GM23338 (cell line): ENCODE measurements at regions not wholly inside any gene's neighbourhood (a gene's known extent, or its start where the extent isn't known, plus 50 kb on each side); places are given as distances from the start of the nearest gene placed in this dataset.

Experiments
- ATAC-seq: fragments of 200-7000 bp; cut with Tn5 transposase; 3 replicates; pipeline ENCODE4 v1.9.1; 2020
- DNase-seq: peaks from one replicate; pipeline ENCODE4 v3.0.0-alpha.2; 2015; ENCODE audit warnings: low spot score
- H2AFZ ChIP-seq: fragments of 200-600 bp; sonication (generic); 2 replicates; pipeline ENCODE4 v1.8.0; 2016; ENCODE audit warnings: antibody characterized with exemption, mild to moderate bottlenecking, moderate library complexity
- H3F3A ChIP-seq: fragments of 200-600 bp; sonication (generic); replicated peaks from 2 replicates; pipeline ENCODE4 v1.8.0; 2017; ENCODE audit warnings: antibody characterized with exemption, mixed run types, low read depth
- H3K27ac ChIP-seq: fragments of 200-600 bp; sonication (generic); 2 replicates; pipeline ENCODE4 v1.6.1; 2016; ENCODE audit warnings: low read depth
- H3K27me3 ChIP-seq: fragments of 200-600 bp; sonication (generic); 2 replicates; pipeline ENCODE4 v1.8.0; 2016; ENCODE audit warnings: mild to moderate bottlenecking, mixed run types, moderate library complexity; ENCODE audit not compliant: insufficient read depth
- H3K36me3 ChIP-seq: fragments of 200-600 bp; sonication (generic); 2 replicates; pipeline ENCODE4 v1.8.0; 2016; ENCODE audit warnings: mild to moderate bottlenecking; ENCODE audit not compliant: insufficient read depth
- H3K4me1 ChIP-seq: fragments of 200-600 bp; sonication (generic); 2 replicates; pipeline ENCODE4 v1.8.0; 2016; ENCODE audit warnings: mild to moderate bottlenecking, moderate library complexity; ENCODE audit not compliant: insufficient read depth
- H3K4me2 ChIP-seq: fragments of 200-600 bp; sonication (generic); 2 replicates; pipeline ENCODE4 v1.7.1; 2017; ENCODE audit warnings: mixed run types
- H3K4me3 ChIP-seq: fragments of 200-600 bp; sonication (generic); 2 replicates; pipeline ENCODE4 v1.6.1; 2016; ENCODE audit warnings: mixed run types
- H3K79me2 ChIP-seq: fragments of 200-600 bp; sonication (generic); replicated peaks from 2 replicates; pipeline ENCODE4 v1.8.0; 2017; ENCODE audit warnings: mild to moderate bottlenecking; ENCODE audit not compliant: insufficient read depth
- H3K9me2 ChIP-seq: fragments of 200-600 bp; sonication (generic); 2 replicates; pipeline ENCODE4 v1.8.0; 2017; ENCODE audit not compliant: insufficient read depth
- H4K20me1 ChIP-seq: fragments of 200-600 bp; sonication (generic); replicated peaks from 2 replicates; pipeline ENCODE4 v1.8.0; 2017; ENCODE audit warnings: mild to moderate bottlenecking; ENCODE audit not compliant: insufficient read depth
- H3K27ac Mint-ChIP-seq: 2 replicates; pipeline ENCODE4 v1.8.0; 2020; ENCODE audit warnings: inconsistent platforms, mild to moderate bottlenecking, moderate library complexity, mixed read lengths
- H3K27me3 Mint-ChIP-seq: 3 replicates; pipeline ENCODE4 v1.8.0; 2022; ENCODE audit warnings: low read depth, mild to moderate bottlenecking, moderate library complexity, mixed read lengths, inconsistent platforms; ENCODE audit not compliant: insufficient read depth, poor library complexity
- H3K36me3 Mint-ChIP-seq: 3 replicates; pipeline ENCODE4 v1.8.0; 2021; ENCODE audit warnings: low read depth, mild to moderate bottlenecking, inconsistent platforms, moderate library complexity, mixed read lengths
- H3K4me1 Mint-ChIP-seq: 3 replicates; pipeline ENCODE4 v1.8.0; 2020; ENCODE audit warnings: mild to moderate bottlenecking, inconsistent platforms, mixed read lengths
- H3K4me3 Mint-ChIP-seq: 3 replicates; pipeline ENCODE4 v1.8.0; 2021; ENCODE audit warnings: moderate library complexity, mild to moderate bottlenecking, inconsistent platforms, mixed read lengths
- H3K9me3 Mint-ChIP-seq: 3 replicates; pipeline ENCODE4 v1.8.0; 2020; ENCODE audit warnings: moderate library complexity, mild to moderate bottlenecking, inconsistent platforms, mixed read lengths
- CREB1 ChIP-seq: fragments of 250-450 bp; sonication (Bioruptor Pico); IDR thresholded peaks from 2 replicates; pipeline ENCODE4 v1.5.0; 2020; ENCODE audit warnings: low read depth, mild to moderate bottlenecking, moderate library complexity
- ETS1 ChIP-seq: IDR thresholded peaks from 2 replicates; pipeline ENCODE4 v1.6.1; 2016; ENCODE audit warnings: antibody characterized with exemption
- EZH2 ChIP-seq: fragments of 200-600 bp; sonication (generic); IDR thresholded peaks from one replicate; pipeline ENCODE4 v1.8.0; 2017; ENCODE audit warnings: antibody characterized with exemption, mild to moderate bottlenecking, low read depth; ENCODE audit not compliant: unreplicated experiment
- EZH2phosphoT487 ChIP-seq: fragments of 200-600 bp; sonication (generic); IDR thresholded peaks from one replicate; pipeline ENCODE4 v1.8.1; 2018; ENCODE audit warnings: antibody characterized with exemption; ENCODE audit not compliant: unreplicated experiment
- JUNB ChIP-seq: IDR thresholded peaks from one replicate; pipeline ENCODE4 v1.6.1; 2016; ENCODE audit warnings: antibody characterized with exemption; ENCODE audit not compliant: unreplicated experiment
- NANOG ChIP-seq: IDR thresholded peaks from 2 replicates; pipeline ENCODE4 v1.6.1; 2016; ENCODE audit warnings: antibody characterized with exemption, borderline replicate concordance
- POLR2AphosphoS5 ChIP-seq: IDR thresholded peaks from 2 replicates; pipeline ENCODE4 v1.6.1; 2016; ENCODE audit warnings: antibody characterized with exemption, low read depth
- STAT1 ChIP-seq: IDR thresholded peaks from one replicate; pipeline ENCODE4 v1.6.1; 2016; ENCODE audit warnings: antibody characterized with exemption; ENCODE audit not compliant: unreplicated experiment
- ZNF114 ChIP-seq: fragments of 250-450 bp; sonication (Bioruptor Pico); IDR thresholded peaks from 2 replicates; pipeline ENCODE4 v1.5.0; 2020; ENCODE audit warnings: mild to moderate bottlenecking, moderate library complexity
- ZNF331 ChIP-seq: fragments of 250-450 bp; sonication (Bioruptor Pico); IDR thresholded peaks from 2 replicates; pipeline ENCODE4 v1.5.0; 2020; ENCODE audit warnings: low read depth, mild to moderate bottlenecking, moderate library complexity
- ZNF462 ChIP-seq: fragments of 250-450 bp; sonication (Bioruptor Pico); IDR thresholded peaks from 2 replicates; pipeline ENCODE4 v1.5.0; 2020; ENCODE audit warnings: mild to moderate bottlenecking, moderate library complexity
- TF ChIP-seq, protein P1 (sequence below), 2 experiments: fragments of 200-600 bp in 1 of 2; sonication (generic) in 1 of 2; conservative IDR thresholded peaks; 2 replicates each; pipeline versions ENCODE4 v1.5.1 to v1.6.1; 2016 to 2017; ENCODE audit warnings: antibody characterized with exemption in 2 of 2, low read depth in 2 of 2, mild to moderate bottlenecking in 2 of 2, moderate library complexity in 1 of 2

DNA sequence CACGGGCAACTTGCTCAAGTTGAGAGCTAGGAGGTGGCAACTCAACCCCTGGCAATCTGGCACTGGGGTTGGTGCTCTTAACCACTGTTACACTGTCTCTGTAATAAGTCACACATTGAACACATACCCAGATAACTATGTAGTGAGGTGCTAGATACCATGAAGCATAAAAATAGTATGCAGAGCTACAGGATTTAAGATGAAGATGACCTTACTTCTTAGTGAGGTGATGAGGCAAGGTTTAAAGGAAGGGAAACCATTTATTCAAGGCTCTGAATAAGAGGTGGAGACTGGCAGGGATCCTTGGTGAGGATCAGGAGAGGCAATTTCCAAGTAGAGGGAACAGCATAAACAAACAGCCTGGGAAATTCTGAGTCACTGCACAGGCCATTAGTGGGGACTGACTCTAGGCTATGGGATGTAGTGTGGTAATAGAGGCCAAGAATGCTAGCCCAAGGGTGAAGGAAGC, 67.6 kb upstream of the NR3C1 start:
- Histone ChIP-seq H3K27ac (no peak overlapping the region), H3K36me3 (no peaks in the 10 kb centered on the region), H3K79me2 (no peaks in the 10 kb centered on the region), H3F3A (no peaks in the 10 kb centered on the region), H3K9me2 (no peaks in the 10 kb centered on the region; the same call in 1 of the 2 replicates), H2AFZ (no peak overlapping the region), H3K4me1 (no peaks in the 10 kb centered on the region), H3K27me3 (no peaks in the 10 kb centered on the region), H3K4me3 (no peak overlapping the region), H3K4me2 (no peak overlapping the region), H4K20me1 (no peaks in the 10 kb centered on the region)
- ATAC-seq, result no peak
- DNase-seq, result no peak
- Mint-ChIP-seq H3K4me1 (no peaks in the 10 kb centered on the region), H3K36me3 (no peaks in the 10 kb centered on the region), H3K9me3 (no peaks in the 10 kb centered on the region), H3K27me3 (no peaks in the 10 kb centered on the region), H3K27ac (no peak overlapping the region), H3K4me3 (no peak overlapping the region)
- TF ChIP-seq ZNF331 (CRISPR knock-in tag) (no peak), JUNB (no peak), CREB1 (CRISPR knock-in tag) (no peak), EZH2 (no peak), POLR2AphosphoS5 (no peak), ZNF114 (CRISPR knock-in tag) (no peak)

DNA sequence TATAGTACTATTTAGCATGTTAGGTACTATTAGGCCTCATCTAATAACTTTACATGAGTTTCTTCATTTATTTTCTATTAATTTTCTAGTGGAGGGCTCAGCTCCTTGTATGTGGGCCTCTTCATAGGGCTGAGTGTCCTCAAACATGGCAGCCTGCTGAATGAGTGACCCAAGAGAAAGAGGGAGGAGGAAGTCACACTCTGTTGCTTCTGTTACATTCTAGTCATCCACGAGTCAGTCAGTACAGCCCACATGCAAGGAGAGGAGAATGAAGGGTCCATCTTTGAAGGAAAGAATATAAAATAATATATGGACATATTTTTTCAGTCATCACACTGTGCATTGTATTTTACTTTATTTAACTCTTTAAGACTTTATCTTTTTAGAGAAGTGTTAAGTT, 66.6 kb upstream of the NR3C1 start:
- Histone ChIP-seq H3K4me2 (no peak overlapping the region), H3K36me3 (no peaks in the 10 kb centered on the region), H2AFZ (no peak overlapping the region), H3K79me2 (no peaks in the 10 kb centered on the region), H3K27ac (no peak overlapping the region), H3K4me1 (no peaks in the 10 kb centered on the region), H3K9me2 (peaks cover 5% of the 10 kb centered on the region; the same call in 1 of the 2 replicates), H4K20me1 (no peaks in the 10 kb centered on the region), H3F3A (no peaks in the 10 kb centered on the region), H3K4me3 (no peak overlapping the region), H3K27me3 (no peaks in the 10 kb centered on the region)
- peaks cover 4% of the 10 kb centered on the region; the same call in 2 of the 3 replicates for H3K9me3 Mint-ChIP-seq
- no peak overlapping the region for H3K27ac Mint-ChIP-seq
- H3K36me3 Mint-ChIP-seq, result no peaks in the 10 kb centered on the region
- no peaks in the 10 kb centered on the region for H3K27me3 Mint-ChIP-seq
- ATAC-seq (no peak), DNase-seq (no peak)
- no peaks in the 10 kb centered on the region for H3K4me1 Mint-ChIP-seq
- H3K4me3 Mint-ChIP-seq, result no peak overlapping the region
- no peak for TF ChIP-seq ZNF462 (CRISPR knock-in tag)
- no peak for TF ChIP-seq EZH2
- TF ChIP-seq, protein P1, sequence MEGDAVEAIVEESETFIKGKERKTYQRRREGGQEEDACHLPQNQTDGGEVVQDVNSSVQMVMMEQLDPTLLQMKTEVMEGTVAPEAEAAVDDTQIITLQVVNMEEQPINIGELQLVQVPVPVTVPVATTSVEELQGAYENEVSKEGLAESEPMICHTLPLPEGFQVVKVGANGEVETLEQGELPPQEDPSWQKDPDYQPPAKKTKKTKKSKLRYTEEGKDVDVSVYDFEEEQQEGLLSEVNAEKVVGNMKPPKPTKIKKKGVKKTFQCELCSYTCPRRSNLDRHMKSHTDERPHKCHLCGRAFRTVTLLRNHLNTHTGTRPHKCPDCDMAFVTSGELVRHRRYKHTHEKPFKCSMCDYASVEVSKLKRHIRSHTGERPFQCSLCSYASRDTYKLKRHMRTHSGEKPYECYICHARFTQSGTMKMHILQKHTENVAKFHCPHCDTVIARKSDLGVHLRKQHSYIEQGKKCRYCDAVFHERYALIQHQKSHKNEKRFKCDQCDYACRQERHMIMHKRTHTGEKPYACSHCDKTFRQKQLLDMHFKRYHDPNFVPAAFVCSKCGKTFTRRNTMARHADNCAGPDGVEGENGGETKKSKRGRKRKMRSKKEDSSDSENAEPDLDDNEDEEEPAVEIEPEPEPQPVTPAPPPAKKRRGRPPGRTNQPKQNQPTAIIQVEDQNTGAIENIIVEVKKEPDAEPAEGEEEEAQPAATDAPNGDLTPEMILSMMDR (conservative IDR thresholded peaks at IDR 0.05; ENCODE audit: low read depth in 2 of 2), result no peak
- no peak for TF ChIP-seq JUNB
- no peak for TF ChIP-seq EZH2phosphoT487
- TF ChIP-seq POLR2AphosphoS5, result no peak
- TF ChIP-seq CREB1 (CRISPR knock-in tag), result no peak
- TF ChIP-seq ZNF114 (CRISPR knock-in tag), result no peak
- no peak for TF ChIP-seq ETS1
- no peak for TF ChIP-seq NANOG
- no peak for TF ChIP-seq STAT1
- TF ChIP-seq ZNF331 (CRISPR knock-in tag), result no peak
